ENCODE measurements at regions not wholly inside any gene's neighbourhood (a gene's known extent, or its start where the extent isn't known, plus 50 kb on each side); places are given as distances from the start of the nearest gene placed in this dataset.

DNA sequence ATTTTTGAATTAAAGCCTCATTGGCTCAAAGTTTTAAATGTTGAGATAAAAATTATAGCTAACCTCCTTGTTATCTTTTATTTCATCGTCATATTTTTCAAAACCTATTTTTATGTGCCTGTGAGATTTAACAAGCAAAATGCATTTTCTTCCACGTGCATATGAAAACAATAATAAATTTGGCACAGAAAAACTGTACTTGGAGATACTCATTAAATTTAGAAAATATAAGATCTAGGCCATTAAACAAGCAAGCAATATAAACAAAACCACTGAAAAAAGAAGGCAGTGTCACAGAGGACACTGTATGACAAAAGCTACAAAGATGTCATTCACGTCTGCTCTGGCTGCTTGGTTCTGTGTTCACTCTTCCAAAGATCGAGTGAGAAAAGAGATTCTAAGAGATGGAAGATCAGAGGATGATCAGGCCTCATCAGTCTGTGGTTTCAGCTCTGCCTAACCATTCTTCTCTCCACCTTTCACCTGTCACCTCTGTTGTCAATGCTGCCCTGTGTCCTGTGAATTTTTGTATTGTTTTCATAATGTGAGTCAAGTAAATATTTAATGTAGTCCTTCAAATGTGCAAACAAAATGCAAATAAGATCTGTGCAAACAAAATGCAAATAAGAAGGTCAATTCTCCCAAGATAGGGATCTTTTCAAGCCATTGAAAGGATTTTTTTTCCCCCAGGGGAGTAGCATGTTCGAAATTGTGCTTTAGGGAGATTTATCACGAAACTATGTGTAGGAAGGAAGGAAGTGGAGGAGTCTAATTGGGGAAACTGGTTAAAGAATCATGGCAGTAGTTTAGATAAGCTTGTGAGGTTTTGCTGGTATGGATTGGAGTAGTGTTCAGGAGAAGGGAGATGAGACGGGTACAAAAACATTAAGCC is 138.7 kb upstream of the RBMS1 start:
- TF ChIP-seq CEBPB (IDR thresholded peaks at IDR 0.05) (no peak), EGR1 (IDR thresholded peaks at IDR 0.05) (no peak), RAD21 (IDR thresholded peaks at IDR 0.05; ENCODE audit: low read depth) (no peak), YY1 (IDR thresholded peaks at IDR 0.05; ENCODE audit: low read depth) (no peak), TCF12 (IDR thresholded peaks at IDR 0.05; ENCODE audit: low read depth) (no peak), TAF1 (IDR thresholded peaks at IDR 0.05; ENCODE audit: low read depth) (no peak), EP300 (IDR thresholded peaks at IDR 0.05; ENCODE audit: borderline replicate concordance) (no peak), FOXM1 (IDR thresholded peaks at IDR 0.05; ENCODE audit: borderline replicate concordance, low read depth) (no peak), TEAD4 (IDR thresholded peaks at IDR 0.05) (no peak)
- TF ChIP-seq, protein P1, sequence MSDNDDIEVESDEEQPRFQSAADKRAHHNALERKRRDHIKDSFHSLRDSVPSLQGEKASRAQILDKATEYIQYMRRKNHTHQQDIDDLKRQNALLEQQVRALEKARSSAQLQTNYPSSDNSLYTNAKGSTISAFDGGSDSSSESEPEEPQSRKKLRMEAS (IDR thresholded peaks at IDR 0.05), result no peak

Measured in Ishikawa (cell line).